ENCODE measurements at regions not wholly inside any gene's neighbourhood (a gene's known extent, or its start where the extent isn't known, plus 50 kb on each side); places are given as distances from the start of the nearest gene placed in this dataset.

- no peak for TF ChIP-seq CTCF (IDR thresholded peaks at IDR 0.05)
- no peak for TF ChIP-seq POLR2A (IDR thresholded peaks at IDR 0.05)
- no peak for TF ChIP-seq POLR2AphosphoS5 (IDR thresholded peaks at IDR 0.05)
- Histone ChIP-seq H3K27ac (no peak overlapping the region), H3K4me3 (no peak overlapping the region), H3K4me1 (replicated peaks) (no peaks in the 10 kb centered on the region), H3K9me3 (no peaks in the 10 kb centered on the region), H3K27me3 (replicated peaks; ENCODE audit: insufficient read depth) (no peaks in the 10 kb centered on the region), H3K36me3 (no peaks in the 10 kb centered on the region)
- DNase-seq (ENCODE audit: low spot score) = no peak
- intact Hi-C loops (cut with DNase I) = no loop called here
- 60% methylated on average over 3 of the region's 3 CpGs for WGBS
Observed at GRCh38 chr14:56881181-56881580, 70.9 kb upstream of the OTX2 start.

- intact Hi-C loops (cut with DNase I) = no loop called here
- no peaks in the 10 kb centered on the region for H3K9me3 ChIP-seq
- 51% methylated on average over 2 of the region's 2 CpGs for WGBS
- no peaks in the 10 kb centered on the region for H3K27me3 ChIP-seq (replicated peaks; ENCODE audit: insufficient read depth)
- no peak overlapping the region for H3K27ac ChIP-seq
- TF ChIP-seq POLR2AphosphoS5 (IDR thresholded peaks at IDR 0.05) = no peak
- no peak for TF ChIP-seq CTCF (IDR thresholded peaks at IDR 0.05)
- TF ChIP-seq POLR2A (IDR thresholded peaks at IDR 0.05) = no peak
- no peaks in the 10 kb centered on the region for H3K4me1 ChIP-seq (replicated peaks)
- no peak for DNase-seq (ENCODE audit: low spot score)
- no peak overlapping the region for H3K4me3 ChIP-seq
- H3K36me3 ChIP-seq = no peaks in the 10 kb centered on the region
Observed at GRCh38 chr14:56878766-56879165, 68.5 kb upstream of the OTX2 start.

- no peak overlapping the region for H3K4me3 ChIP-seq
- 94% methylated on average over 4 of the region's 4 CpGs for WGBS
- H3K36me3 ChIP-seq = no peaks in the 10 kb centered on the region
- no peak overlapping the region for H3K27ac ChIP-seq
- TF ChIP-seq POLR2AphosphoS5 (IDR thresholded peaks at IDR 0.05) (no peak), CTCF (IDR thresholded peaks at IDR 0.05) (no peak), POLR2A (IDR thresholded peaks at IDR 0.05) (no peak)
- intact Hi-C loops (cut with DNase I) = no loop called here
- no peak for DNase-seq (ENCODE audit: low spot score)
- H3K4me1 ChIP-seq (replicated peaks) = no peaks in the 10 kb centered on the region
- no peaks in the 10 kb centered on the region for H3K27me3 ChIP-seq (replicated peaks; ENCODE audit: insufficient read depth)
- H3K9me3 ChIP-seq = no peaks in the 10 kb centered on the region
Observed at GRCh38 chr14:56875104-56875675, 64.9 kb upstream of the OTX2 start.

- Histone ChIP-seq H3K27me3 (replicated peaks; ENCODE audit: insufficient read depth) (no peaks in the 10 kb centered on the region), H3K36me3 (no peaks in the 10 kb centered on the region), H3K4me1 (replicated peaks) (no peaks in the 10 kb centered on the region), H3K27ac (no peak overlapping the region), H3K4me3 (no peak overlapping the region), H3K9me3 (no peaks in the 10 kb centered on the region)
- peak; percentile 4 for DNase-seq (ENCODE audit: low spot score)
- TF ChIP-seq POLR2A (IDR thresholded peaks at IDR 0.05) (no peak), CTCF (IDR thresholded peaks at IDR 0.05) (peak in 1 of 4 experiments; percentile 33)
- WGBS = 18% methylated on average over 5 of the region's 5 CpGs
- intact Hi-C loops (cut with DNase I) = no loop called here
Observed at GRCh38 chr14:56874375-56874774, 64.1 kb upstream of the OTX2 start.

- no peak for DNase-seq (ENCODE audit: low spot score)
- no peak overlapping the region for H3K27ac ChIP-seq
- no peaks in the 10 kb centered on the region for H3K4me1 ChIP-seq (replicated peaks)
- H3K27me3 ChIP-seq (replicated peaks; ENCODE audit: insufficient read depth) = no peaks in the 10 kb centered on the region
- no peaks in the 10 kb centered on the region for H3K9me3 ChIP-seq
- intact Hi-C loops (cut with DNase I) = no loop called here
- no peak overlapping the region for H3K4me3 ChIP-seq
- WGBS = 96% methylated on average over 2 of the region's 2 CpGs
- H3K36me3 ChIP-seq = no peaks in the 10 kb centered on the region
- TF ChIP-seq POLR2AphosphoS5 (IDR thresholded peaks at IDR 0.05) = no peak
- no peak for TF ChIP-seq POLR2A (IDR thresholded peaks at IDR 0.05)
- no peak for TF ChIP-seq CTCF (IDR thresholded peaks at IDR 0.05)
Observed at GRCh38 chr14:56870336-56870735, 60.1 kb upstream of the OTX2 start.
